IMR-90 (cell line): ENCODE measurements at regions not wholly inside any gene's neighbourhood (a gene's known extent, or its start where the extent isn't known, plus 50 kb on each side); places are given as distances from the start of the nearest gene placed in this dataset.

Experiments used
- ATAC-seq: fragments of 200-7000 bp; cut with Tn5 transposase; 2 replicates; pipeline ENCODE4 v1.9.1; 2020; ENCODE audit warnings: low read depth, mild to moderate bottlenecking, moderate library complexity
- BruUV-seq: library from RNA; stranded (reverse); fragments of 400-500 nt; replicated peaks from 2 replicates; lab custom pipeline; 2021; lab: Mats Ljungman, UMichigan
- CTCF ChIA-PET: fragments of 300-600 bp; formaldehyde crosslinking; extraction: SDS; loops from one replicate; lab custom pipeline; 2021; ENCODE audit warnings: antibody characterized with exemption; lab: Yijun Ruan, JAX
- POLR2A ChIA-PET: fragments of 300-600 bp; sonication (Branson Sonifier 250); formaldehyde crosslinking; loops from one replicate; lab custom pipeline; 2022; ENCODE audit warnings: antibody characterized with exemption; ENCODE audit not compliant: unreplicated experiment; lab: Charles Lee
- DNase-seq: peaks from one replicate; pipeline ENCODE4 v3.0.0; 2013
- H2AFZ ChIP-seq: replicated peaks from 2 replicates; pipeline ENCODE3; 2013; ENCODE audit warnings: low read length, mild to moderate bottlenecking; ENCODE audit not compliant: poor library complexity
- H2AK5ac ChIP-seq: 2 replicates; pipeline ENCODE4 v1.6.1; 2013; ENCODE audit warnings: low read depth, low read length, inconsistent platforms
- H2AK9ac ChIP-seq: replicated peaks from 2 replicates; pipeline ENCODE3; 2013; ENCODE audit warnings: mild to moderate bottlenecking, low read depth, low read length, moderate library complexity; ENCODE audit not compliant: poor library complexity
- H2BK120ac ChIP-seq: 2 replicates; pipeline ENCODE4 v1.6.1; 2013; ENCODE audit warnings: low read depth, low read length, inconsistent platforms
- H2BK15ac ChIP-seq: 3 replicates; pipeline ENCODE4 v1.6.1; 2013; ENCODE audit warnings: low read depth, low read length, inconsistent platforms
- H2BK20ac ChIP-seq: 2 replicates; pipeline ENCODE4 v1.6.1; 2013; ENCODE audit warnings: low read depth, mild to moderate bottlenecking, inconsistent platforms, low read length, moderate library complexity
- H2BK5ac ChIP-seq: 2 replicates; pipeline ENCODE4 v1.6.1; 2013; ENCODE audit warnings: mild to moderate bottlenecking, low read depth, low read length, inconsistent platforms; ENCODE audit not compliant: poor library complexity, severe bottlenecking
- H3K14ac ChIP-seq: replicated peaks from 2 replicates; pipeline ENCODE4 v1.6.1; 2013; ENCODE audit warnings: low read depth, low read length, inconsistent platforms
- H3K18ac ChIP-seq: 2 replicates; pipeline ENCODE4 v1.6.1; 2013; ENCODE audit warnings: low read depth, low read length, control low read depth
- H3K23ac ChIP-seq: 2 replicates; pipeline ENCODE4 v1.6.1; 2013; ENCODE audit warnings: low read depth, low read length, inconsistent platforms
- H3K27ac ChIP-seq: 2 replicates; pipeline ENCODE4 v1.5.1; 2013; ENCODE audit warnings: mild to moderate bottlenecking, control low read depth, low read length; ENCODE audit not compliant: insufficient read depth
- H3K27me3 ChIP-seq: 2 replicates; pipeline ENCODE4 v1.6.1; 2013; ENCODE audit warnings: low read length; ENCODE audit not compliant: control insufficient read depth, insufficient read depth
- H3K36me3 ChIP-seq: 2 replicates; pipeline ENCODE4 v1.6.1; 2013; ENCODE audit warnings: low read length, mixed read lengths; ENCODE audit not compliant: control insufficient read depth, insufficient read depth
- H3K4ac ChIP-seq: 2 replicates; pipeline ENCODE4 v1.6.1; 2013; ENCODE audit warnings: low read depth, low read length, inconsistent platforms
- H3K4me1 ChIP-seq: 2 replicates; pipeline ENCODE4 v1.6.1; 2013; ENCODE audit warnings: low read length, mixed read lengths; ENCODE audit not compliant: control insufficient read depth, insufficient read depth
- H3K4me2 ChIP-seq: 2 replicates; pipeline ENCODE4 v1.6.1; 2013; ENCODE audit warnings: low read depth, mild to moderate bottlenecking, control low read depth, low read length, moderate library complexity
- H3K4me3 ChIP-seq: 2 replicates; pipeline ENCODE4 v1.5.1; 2013; ENCODE audit warnings: low read depth, mild to moderate bottlenecking, control low read depth, low read length, moderate library complexity; ENCODE audit not compliant: insufficient read depth
- H3K56ac ChIP-seq: 2 replicates; pipeline ENCODE4 v1.6.1; 2013; ENCODE audit warnings: low read length, inconsistent platforms; ENCODE audit not compliant: insufficient read depth; ENCODE audit errors: extremely low read depth
- H3K79me1 ChIP-seq, 2 experiments: 2 replicates each; pipeline ENCODE4 v1.6.1; 2013; ENCODE audit warnings: low read length in 2 of 2, inconsistent platforms in 1 of 2, low read depth in 1 of 2
- H3K9ac ChIP-seq: 2 replicates; pipeline ENCODE4 v1.6.1; 2013; ENCODE audit warnings: low read depth, low read length, control low read depth
- H3K9me1 ChIP-seq: 2 replicates; pipeline ENCODE4 v1.6.1; 2013; ENCODE audit warnings: low read length, inconsistent platforms; ENCODE audit not compliant: insufficient read depth
- H3K9me3 ChIP-seq: 2 replicates; pipeline ENCODE4 v1.6.1; 2013; ENCODE audit warnings: low read length; ENCODE audit not compliant: control insufficient read depth, insufficient read depth
- H4K20me1 ChIP-seq: 2 replicates; pipeline ENCODE4 v1.6.1; 2013; ENCODE audit warnings: low read length, inconsistent platforms; ENCODE audit not compliant: insufficient read depth
- H4K5ac ChIP-seq: 2 replicates; pipeline ENCODE4 v1.6.1; 2013; ENCODE audit warnings: mild to moderate bottlenecking, low read depth, low read length, control low read depth
- H4K8ac ChIP-seq, 2 experiments: 2 replicates each; pipeline ENCODE4 v1.6.1; 2013; ENCODE audit warnings: low read depth in 2 of 2, low read length in 2 of 2, control low read depth in 1 of 2, inconsistent platforms in 1 of 2
- H4K91ac ChIP-seq: 2 replicates; pipeline ENCODE4 v1.6.1; 2013; ENCODE audit warnings: low read depth, low read length, inconsistent platforms; ENCODE audit not compliant: insufficient read depth
- BHLHE40 ChIP-seq: fragments of 150-350 bp; IDR thresholded peaks from 2 replicates; pipeline ENCODE4 v1.6.1; 2016; ENCODE audit warnings: mild to moderate bottlenecking, low read depth, low read length
- CEBPB ChIP-seq: IDR thresholded peaks from 2 replicates; pipeline ENCODE4 v1.6.1; 2012; ENCODE audit warnings: low read depth, low read length, improper control_type of control experiment
- CHD1 ChIP-seq: IDR thresholded peaks from 2 replicates; pipeline ENCODE4 v1.6.1; 2012; ENCODE audit warnings: low read depth, low read length, improper control_type of control experiment
- CTCF ChIP-seq: conservative IDR thresholded peaks from 2 replicates; pipeline ENCODE4 v1.5.1; 2012; ENCODE audit warnings: mild to moderate bottlenecking, low read depth, low read length, improper control_type of control experiment
- ELK1 ChIP-seq: fragments of 150-350 bp; IDR thresholded peaks from 2 replicates; pipeline ENCODE4 v1.6.1; 2016; ENCODE audit warnings: low read depth, mild to moderate bottlenecking, low read length, moderate library complexity, borderline replicate concordance
- FOS ChIP-seq: fragments of 150-350 bp; IDR thresholded peaks from 2 replicates; pipeline ENCODE4 v1.6.1; 2016; ENCODE audit warnings: low read depth, low read length
- MAFK ChIP-seq: IDR thresholded peaks from 2 replicates; pipeline ENCODE4 v1.6.1; 2012; ENCODE audit warnings: low read depth, low read length, improper control_type of control experiment
- MAZ ChIP-seq: IDR thresholded peaks from 2 replicates; pipeline ENCODE4 v1.6.1; 2012; ENCODE audit warnings: low read depth, mild to moderate bottlenecking, low read length, improper control_type of control experiment, moderate library complexity, borderline replicate concordance
- MXI1 ChIP-seq: IDR thresholded peaks from 2 replicates; pipeline ENCODE4 v1.6.1; 2012; ENCODE audit warnings: low read depth, mild to moderate bottlenecking, low read length, moderate library complexity, borderline replicate concordance
- NFE2L2 ChIP-seq: fragments of 150-350 bp; IDR thresholded peaks from 2 replicates; pipeline ENCODE4 v1.6.1; 2016; ENCODE audit warnings: low read depth, mild to moderate bottlenecking, low read length
- POLR2A ChIP-seq: IDR thresholded peaks from 2 replicates; pipeline ENCODE4 v1.6.1; 2012; ENCODE audit warnings: mild to moderate bottlenecking, low read depth, low read length
- RAD21 ChIP-seq: IDR thresholded peaks from 2 replicates; pipeline ENCODE4 v1.6.1; 2012; ENCODE audit warnings: low read length, improper control_type of control experiment
- RCOR1 ChIP-seq: IDR thresholded peaks from 2 replicates; pipeline ENCODE4 v1.6.1; 2012; ENCODE audit warnings: mild to moderate bottlenecking, low read length, improper control_type of control experiment; ENCODE audit not compliant: insufficient replicate concordance
- RFX5 ChIP-seq: IDR thresholded peaks from 2 replicates; pipeline ENCODE4 v1.8.0; 2012; ENCODE audit warnings: low read depth, mild to moderate bottlenecking, low read length, moderate library complexity
- SMC3 ChIP-seq: fragments of 150-350 bp; IDR thresholded peaks from 2 replicates; pipeline ENCODE4 v1.6.1; 2016; ENCODE audit warnings: low read depth, mild to moderate bottlenecking, antibody characterized with exemption, low read length, moderate library complexity
- USF2 ChIP-seq: fragments of 150-350 bp; IDR thresholded peaks from 2 replicates; pipeline ENCODE4 v1.6.1; 2017; ENCODE audit warnings: mild to moderate bottlenecking, antibody characterized with exemption, low read length, low read depth
- WGBS, 2 experiments: methylation state at CpG; one replicate each; pipeline versions ENCODE4 v1.1.5 to v1.1.7; 2013; ENCODE audit warnings: missing lambda C conversion rate in 2 of 2; ENCODE audit not compliant: insufficient read length in 1 of 2; ENCODE audit errors: extremely low coverage in 2 of 2; 5-methylcytosine and 5-hydroxymethylcytosine counted together
- dilution Hi-C: fragments of 300-500 bp; cut with HindIII; formaldehyde crosslinking; loops from one replicate; pipeline ENCODE4 v1.14.3; 2018; ENCODE audit warnings: low sequenced_read_pairs; ENCODE audit not compliant: unreplicated experiment
- in situ Hi-C: fragments of 300-500 bp; cut with MboI; formaldehyde crosslinking; loops from 3 replicates; pipeline ENCODE4 v1.14.3; 2019; ENCODE audit warnings: low sequenced_read_pairs, inconsistent platforms, mixed read lengths
- intact Hi-C: fragments of 100-400 bp; cut with micrococcal nuclease; formaldehyde crosslinking; loops from 2 replicates; pipeline ENCODE4 v1.10.0; 2022

GRCh38 chr6:96687121-96687520 is 124.2 kb downstream of the FHL5 start:
- Histone ChIP-seq H3K4me2 (no peak overlapping the region), H3K4ac (no peak overlapping the region), H2BK120ac (no peak overlapping the region), H3K27ac (no peak overlapping the region), H4K8ac (no peak overlapping the region), H2BK5ac (no peak overlapping the region), H3K79me1 (no peaks in the 10 kb centered on the region), H3K14ac (no peak overlapping the region), H3K4me3 (no peak overlapping the region), H3K9me1 (no peaks in the 10 kb centered on the region), H2AK5ac (no peak overlapping the region), H2AK9ac (no peak overlapping the region), H3K18ac (no peak overlapping the region), H3K56ac (no peak overlapping the region), H3K36me3 (no peaks in the 10 kb centered on the region), H4K20me1 (no peaks in the 10 kb centered on the region), H4K91ac (no peak overlapping the region), H2BK15ac (no peak overlapping the region), H3K4me1 (no peaks in the 10 kb centered on the region), H2BK20ac (no peak overlapping the region), H3K9ac (no peak overlapping the region), H3K9me3 (no peaks in the 10 kb centered on the region), H4K5ac (no peak overlapping the region), H3K27me3 (no peaks in the 10 kb centered on the region), H2AFZ (no peak overlapping the region), H3K23ac (no peak overlapping the region)
- no CpG with 5 or more reads among the region's 1 CpG for WGBS, 2 experiments
- no peak for ATAC-seq
- dilution Hi-C loops (no loop called here), intact Hi-C loops (no loop called here), in situ Hi-C loops (no loop called here)
- POLR2A ChIA-PET: no interaction called here
- BruUV-seq: no TSS peak
- CTCF ChIA-PET: no interaction called here
- DNase-seq: no peak
- TF ChIP-seq RCOR1 (no peak), USF2 (no peak), FOS (no peak), CTCF (no peak), MXI1 (no peak), SMC3 (no peak), RFX5 (no peak), CHD1 (no peak), RAD21 (no peak), ELK1 (no peak), NFE2L2 (no peak), BHLHE40 (no peak), POLR2A (no peak), CEBPB (no peak), MAZ (no peak), MAFK (no peak)
